HepG2 (cell line): ENCODE measurements at regions not wholly inside any gene's neighbourhood (a gene's known extent, or its start where the extent isn't known, plus 50 kb on each side); places are given as distances from the start of the nearest gene placed in this dataset.
A peak's percentile ranks its signal among the peaks of the same experiment; 100 is the strongest.

ENCODE experiments used
- BORCS8-MEF2B ChIP-seq: sonication (generic); formaldehyde crosslinking; IDR thresholded peaks from 2 replicates; pipeline ENCODE4 v1.8.0; 2022; ENCODE audit warnings: mild to moderate bottlenecking, missing genetic modification reagents
- CSRNP1 ChIP-seq: sonication (generic); formaldehyde crosslinking; IDR thresholded peaks from 2 replicates; pipeline ENCODE4 v1.8.1; 2023; ENCODE audit warnings: mild to moderate bottlenecking, missing genetic modification reagents
- ERF ChIP-seq: IDR thresholded peaks from 2 replicates; pipeline ENCODE4 v1.6.1; 2018; ENCODE audit warnings: missing biosample characterization, missing genetic modification reagents
- FOSL2 ChIP-seq: sonication (generic); formaldehyde crosslinking; IDR thresholded peaks from 2 replicates; pipeline ENCODE4 v1.4.0; 2020; ENCODE audit warnings: missing genetic modification reagents
- FOXP1 ChIP-seq, 2 experiments: fragments of 450-650 bp in 1 of 2; IDR thresholded peaks; 2 replicates each; pipeline ENCODE4 v1.6.1; 2017 to 2018; ENCODE audit warnings: antibody characterized with exemption in 1 of 2
- HMG20A ChIP-seq: IDR thresholded peaks from 2 replicates; pipeline ENCODE4 v1.6.1; 2016; ENCODE audit warnings: borderline replicate concordance
- IRF9 ChIP-seq: sonication (generic); formaldehyde crosslinking; IDR thresholded peaks from 2 replicates; pipeline ENCODE4 v1.8.0; 2022; ENCODE audit warnings: missing genetic modification reagents, mild to moderate bottlenecking, borderline replicate concordance
- KAT7 ChIP-seq: IDR thresholded peaks from 2 replicates; pipeline ENCODE4 v1.6.1; 2018; ENCODE audit warnings: borderline replicate concordance, missing compliant biosample characterization
- KDM1A ChIP-seq: IDR thresholded peaks from 2 replicates; pipeline ENCODE4 v1.6.1; 2016; ENCODE audit warnings: missing compliant biosample characterization
- KDM3A ChIP-seq: IDR thresholded peaks from 2 replicates; pipeline ENCODE4 v1.6.1; 2018; ENCODE audit warnings: low read depth, missing compliant biosample characterization
- MAFK ChIP-seq, 2 experiments: IDR thresholded peaks in 1 of 2; conservative IDR thresholded peaks in 1 of 2; 2 replicates each; pipeline ENCODE4 v1.6.1; 2011; ENCODE audit warnings: improper control_type of control experiment in 2 of 2, low read length in 2 of 2
- MEF2D ChIP-seq: sonication (generic); formaldehyde crosslinking; IDR thresholded peaks from 2 replicates; pipeline ENCODE4 v1.5.1; 2020; ENCODE audit warnings: mild to moderate bottlenecking, missing genetic modification reagents
- NFE2L1 ChIP-seq: sonication (generic); formaldehyde crosslinking; IDR thresholded peaks from 2 replicates; pipeline ENCODE4 v1.4.0; 2020; ENCODE audit warnings: missing genetic modification reagents, mild to moderate bottlenecking, borderline replicate concordance
- POLR2AphosphoS5 ChIP-seq: IDR thresholded peaks from 2 replicates; pipeline ENCODE4 v1.6.1; 2012; ENCODE audit warnings: low read depth, low read length
- POLR2G ChIP-seq: fragments of 200-400 bp; formaldehyde crosslinking; IDR thresholded peaks from 2 replicates; pipeline ENCODE4 v1.6.1; 2018; ENCODE audit warnings: mild to moderate bottlenecking, low read depth, low read length, moderate library complexity
- RBAK ChIP-seq: sonication (generic); formaldehyde crosslinking; IDR thresholded peaks from 2 replicates; pipeline ENCODE4 v1.5.1; 2020; ENCODE audit warnings: mild to moderate bottlenecking, missing genetic modification reagents
- REXO4 ChIP-seq: sonication (generic); formaldehyde crosslinking; IDR thresholded peaks from 2 replicates; pipeline ENCODE4 v1.8.0; 2022; ENCODE audit warnings: missing genetic modification reagents, mild to moderate bottlenecking, borderline replicate concordance
- TRAFD1 ChIP-seq: sonication (generic); formaldehyde crosslinking; IDR thresholded peaks from 2 replicates; pipeline ENCODE4 v1.5.1; 2020; ENCODE audit warnings: missing genetic modification reagents, mild to moderate bottlenecking, borderline replicate concordance
- ZFY ChIP-seq: sonication (generic); formaldehyde crosslinking; IDR thresholded peaks from 2 replicates; pipeline ENCODE4 v1.4.0; 2020; ENCODE audit warnings: missing genetic modification reagents
- ZNF331 ChIP-seq: sonication (generic); formaldehyde crosslinking; IDR thresholded peaks from 2 replicates; pipeline ENCODE4 v1.4.0; 2020; ENCODE audit warnings: missing genetic modification reagents
- ZNF414 ChIP-seq: sonication (generic); formaldehyde crosslinking; IDR thresholded peaks from 2 replicates; pipeline ENCODE4 v1.5.0; 2020; ENCODE audit warnings: missing genetic modification reagents
- ZNF614 ChIP-seq: IDR thresholded peaks from 2 replicates; pipeline ENCODE4 v1.6.1; 2018; ENCODE audit warnings: missing biosample characterization, missing genetic modification reagents, inconsistent platforms, borderline replicate concordance
- ZNF644 ChIP-seq: IDR thresholded peaks from 2 replicates; pipeline ENCODE4 v1.6.1; 2016; ENCODE audit warnings: low read depth
- ZNF768 ChIP-seq: sonication (generic); formaldehyde crosslinking; IDR thresholded peaks from 2 replicates; pipeline ENCODE4 v1.4.0; 2020; ENCODE audit warnings: missing genetic modification reagents
- ZNF788 ChIP-seq: sonication (generic); formaldehyde crosslinking; IDR thresholded peaks from 2 replicates; pipeline ENCODE4 v1.5.0; 2020; ENCODE audit warnings: mild to moderate bottlenecking, missing genetic modification reagents, borderline replicate concordance
- TF ChIP-seq, protein P1 (sequence below): sonication (generic); formaldehyde crosslinking; IDR thresholded peaks from 2 replicates; pipeline ENCODE4 v1.5.1; 2020; ENCODE audit warnings: missing genetic modification reagents, mild to moderate bottlenecking, borderline replicate concordance

GRCh38 chr12:115468087-115468510 lies 784.1 kb upstream of the TBX3 start (continued):
- TF ChIP-seq BORCS8-MEF2B (CRISPR knock-in tag) (peak; percentile 55; the same call in 1 of the 2 replicates), MAFK (conservative IDR thresholded peaks at IDR 0.05 in 1 of 2, IDR thresholded peaks at IDR 0.05 in 1 of 2; ENCODE audit: low read length in 2 of 2) (peak in 1 of 2 experiments; percentile 42; a peak in 2 of 4 replicates), ZFY (CRISPR knock-in tag) (peak; percentile 42; the same call in 1 of the 2 replicates), HMG20A (CRISPR knock-in tag) (peak; percentile 24; the same call in 1 of the 2 replicates), IRF9 (no peak), ZNF644 (CRISPR knock-in tag) (0 out of 2 replicates have a peak, but pooled peaks have one; percentile 18), KDM3A (peak; percentile 54; the same call in 1 of the 2 replicates), ERF (CRISPR knock-in tag) (0 out of 2 replicates have a peak, but pooled peaks have one; percentile 41), TRAFD1 (CRISPR knock-in tag) (no peak), REXO4 (CRISPR knock-in tag) (no peak), MEF2D (no peak), ZNF614 (0 out of 2 replicates have a peak, but pooled peaks have one; percentile 49), NFE2L1 (peak; percentile 49; the same call in 1 of the 2 replicates), ZNF414 (CRISPR knock-in tag) (peak; percentile 83; the same call in 1 of the 2 replicates), CSRNP1 (CRISPR knock-in tag) (0 out of 2 replicates have a peak, but pooled peaks have one; percentile 27), POLR2G (peak; percentile 65), FOSL2 (CRISPR knock-in tag) (peak; percentile 82), RBAK (CRISPR knock-in tag) (0 out of 2 replicates have a peak, but pooled peaks have one; percentile 30), POLR2AphosphoS5 (peak; percentile 49; the same call in 1 of the 2 replicates), KDM1A (no peak), ZNF331 (CRISPR knock-in tag) (peak; percentile 78; the same call in 1 of the 2 replicates), ZNF768 (CRISPR knock-in tag) (peak; percentile 43; the same call in 1 of the 2 replicates), ZNF788 (CRISPR knock-in tag) (peak; percentile 30; the same call in 1 of the 2 replicates), FOXP1 (IDR thresholded peaks at IDR 0.05) (no peak), FOXP1 (CRISPR knock-in tag; IDR thresholded peaks at IDR 0.05) (0 out of 2 replicates have a peak, but pooled peaks have one; percentile 15), KAT7 (peak; percentile 76; the same call in 1 of the 2 replicates)
- TF ChIP-seq, protein P1, sequence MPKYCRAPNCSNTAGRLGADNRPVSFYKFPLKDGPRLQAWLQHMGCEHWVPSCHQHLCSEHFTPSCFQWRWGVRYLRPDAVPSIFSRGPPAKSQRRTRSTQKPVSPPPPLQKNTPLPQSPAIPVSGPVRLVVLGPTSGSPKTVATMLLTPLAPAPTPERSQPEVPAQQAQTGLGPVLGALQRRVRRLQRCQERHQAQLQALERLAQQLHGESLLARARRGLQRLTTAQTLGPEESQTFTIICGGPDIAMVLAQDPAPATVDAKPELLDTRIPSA (CRISPR knock-in tag) = no peak
